GM19035 (cell line): ENCODE measurements at regions not wholly inside any gene's neighbourhood (a gene's known extent, or its start where the extent isn't known, plus 50 kb on each side); places are given as distances from the start of the nearest gene placed in this dataset.
"Not testable (repeated sequence)": the region's sequence is repeated elsewhere in the genome, so short reads cannot be mapped to it uniquely, and the experiment has no call there.

Experiments used
- ATAC-seq: cut with Tn5 transposase; IDR thresholded peaks from one replicate; pipeline ENCODE4 v1.9.1; 2021; ENCODE audit not compliant: unreplicated experiment

- ATAC-seq = no peak
Observed at GRCh38 chr6:133786016-133786415, 102.9 kb upstream of the TCF21 start.

- no peak for ATAC-seq
Observed at GRCh38 chr6:133787122-133787521, 101.8 kb upstream of the TCF21 start.

- no peak for ATAC-seq
Observed at GRCh38 chr6:133787859-133788505, 100.9 kb upstream of the TCF21 start.

- no peak for ATAC-seq
Observed at GRCh38 chr6:133788556-133788955, 100.4 kb upstream of the TCF21 start.

- not testable (repeated sequence) for ATAC-seq
Observed at GRCh38 chr6:133789449-133789848, 99.5 kb upstream of the TCF21 start.

- not testable (repeated sequence) for ATAC-seq
Observed at GRCh38 chr6:133790756-133791155, 98.2 kb upstream of the TCF21 start.

GRCh38 chr6:133795051-133795450 lies 93.9 kb upstream of the TCF21 start:
- ATAC-seq = not testable (repeated sequence)

- no peak for ATAC-seq
Observed at GRCh38 chr6:133796235-133796634, 92.7 kb upstream of the TCF21 start.

GRCh38 chr6:133799043-133799442 lies 89.9 kb upstream of the TCF21 start:
- ATAC-seq = no peak

GRCh38 chr6:133802861-133803260 lies 86.1 kb upstream of the TCF21 start:
- ATAC-seq = no peak

- no peak for ATAC-seq
Observed at GRCh38 chr6:133804265-133804664, 84.6 kb upstream of the TCF21 start.

GRCh38 chr6:133805876-133806275 lies 83.0 kb upstream of the TCF21 start:
- ATAC-seq = no peak

GRCh38 chr6:133806382-133807140 lies 82.4 kb upstream of the TCF21 start:
- no peak for ATAC-seq

- ATAC-seq = no peak
Observed at GRCh38 chr6:133807501-133807900, 81.4 kb upstream of the TCF21 start.

GRCh38 chr6:133809406-133809805 lies 79.5 kb upstream of the TCF21 start:
- ATAC-seq = no peak

GRCh38 chr6:133811557-133811956 lies 77.4 kb upstream of the TCF21 start:
- ATAC-seq = no peak

GRCh38 chr6:133812446-133812845 lies 76.5 kb upstream of the TCF21 start:
- ATAC-seq = not testable (repeated sequence)

GRCh38 chr6:133814238-133814637 lies 74.7 kb upstream of the TCF21 start:
- no peak for ATAC-seq

- no peak for ATAC-seq
Observed at GRCh38 chr6:133814797-133815196, 74.1 kb upstream of the TCF21 start.

- no peak for ATAC-seq
Observed at GRCh38 chr6:133815313-133815712, 73.6 kb upstream of the TCF21 start.

GRCh38 chr6:133816171-133816570 lies 72.7 kb upstream of the TCF21 start:
- no peak for ATAC-seq

- no peak for ATAC-seq
Observed at GRCh38 chr6:133817460-133818047, 71.4 kb upstream of the TCF21 start.
